K562 (cell line): ENCODE measurements at regions not wholly inside any gene's neighbourhood (a gene's known extent, or its start where the extent isn't known, plus 50 kb on each side); places are given as distances from the start of the nearest gene placed in this dataset.

ENCODE experiments used
- ATAC-seq: fragments of 200-7000 bp; cut with Tn5 transposase; 3 replicates; pipeline ENCODE4 v1.9.1; 2020; ENCODE audit warnings: moderate library complexity
- BruUV-seq: library from RNA; stranded (reverse); fragments of 400-500 nt; replicated peaks from 2 replicates; lab custom pipeline; 2021; lab: Mats Ljungman, UMichigan
- CTCF ChIA-PET: fragments of 300-600 bp; formaldehyde crosslinking; extraction: SDS; loops from one replicate; lab custom pipeline; 2021; ENCODE audit warnings: low intra/inter-chr PET ratio; lab: Yijun Ruan, JAX
- POLR2A ChIA-PET: fragments of 300-600, 350-650 bp; sonication (Branson Sonifier 250); formaldehyde crosslinking; extraction: SDS; loops from one replicate; lab custom pipeline; 2021; ENCODE audit warnings: antibody characterized with exemption, inconsistent platforms; lab: Yijun Ruan, JAX
- DNase-seq, 4 experiments: peaks; one replicate each; pipeline versions ENCODE4 v3.0.0 to v3.0.0-alpha.2; 2011 to 2018; ENCODE audit warnings: low spot score in 3 of 4, mixed read lengths in 3 of 4; ENCODE audit errors: extremely low read depth in 1 of 4
- FAIRE-seq: peaks from 2 replicates; lab custom pipeline; 2011; peaks lifted over from hg19 to GRCh38; lab: Jason Lieb, UNC
- H2AFZ ChIP-seq: 2 replicates; pipeline ENCODE4 v1.6.0; 2011; ENCODE audit warnings: low read depth, low read length, control low read depth, inconsistent platforms
- H3K27ac ChIP-seq: fragments of 200-600 bp; 3 replicates; pipeline ENCODE4 v1.8.0; 2011; ENCODE audit warnings: low read depth, mild to moderate bottlenecking, control low read depth, inconsistent platforms, low read length, moderate library complexity, mixed read lengths; ENCODE audit errors: extremely low read depth
- H3K27me3 ChIP-seq, 2 experiments: fragments of 300-600 bp in 1 of 2; 2 replicates in 1 of 2; 3 replicates in 1 of 2; pipeline versions ENCODE4 v1.6.0 to v1.8.0; 2011; ENCODE audit warnings: inconsistent platforms in 2 of 2, low read length in 2 of 2, mild to moderate bottlenecking in 1 of 2, mixed read lengths in 1 of 2, moderate library complexity in 1 of 2; ENCODE audit not compliant: control insufficient read depth in 2 of 2, insufficient read depth in 2 of 2
- H3K36me3 ChIP-seq: fragments of 300-600 bp; 3 replicates; pipeline ENCODE4 v1.8.0; 2011; ENCODE audit warnings: mild to moderate bottlenecking, low read length, inconsistent platforms; ENCODE audit not compliant: control insufficient read depth, insufficient read depth
- H3K4me1 ChIP-seq, 2 experiments: fragments of 200-600 bp in 1 of 2; replicated peaks in 1 of 2; 2 replicates in 1 of 2; 3 replicates in 1 of 2; pipeline versions ENCODE4 v1.5.1 to v1.8.0; 2011; ENCODE audit warnings: inconsistent platforms in 2 of 2, low read length in 2 of 2, mild to moderate bottlenecking in 1 of 2, mixed read lengths in 1 of 2, moderate library complexity in 1 of 2; ENCODE audit not compliant: control insufficient read depth in 2 of 2, insufficient read depth in 2 of 2
- H3K4me2 ChIP-seq: 2 replicates; pipeline ENCODE4 v1.6.1; 2011; ENCODE audit warnings: low read length, control low read depth, inconsistent platforms, mixed read lengths; ENCODE audit not compliant: insufficient read depth
- H3K4me3 ChIP-seq: fragments of 200-600 bp; sonication (generic), shearing (Covaris generic); 2 replicates; pipeline ENCODE4 v1.5.1; 2016; ENCODE audit warnings: control low read depth, inconsistent platforms
- H3K79me2 ChIP-seq: fragments of 200-600 bp; 3 replicates; pipeline ENCODE4 v1.8.0; 2011; ENCODE audit warnings: low read length, inconsistent platforms; ENCODE audit not compliant: control insufficient read depth, insufficient read depth
- H3K9ac ChIP-seq, 2 experiments: 2 replicates each; pipeline versions ENCODE4 v1.6.0 to v1.6.1; 2011; ENCODE audit warnings: low read depth in 2 of 2, low read length in 2 of 2, control low read depth in 1 of 2, inconsistent platforms in 1 of 2, mild to moderate bottlenecking in 1 of 2, mixed read lengths in 1 of 2; ENCODE audit not compliant: insufficient read depth in 1 of 2
- H3K9me1 ChIP-seq: one replicate; pipeline ENCODE4 v1.6.0; 2011; ENCODE audit warnings: inconsistent platforms, mild to moderate bottlenecking, low read length, moderate library complexity; ENCODE audit not compliant: control insufficient read depth, insufficient read depth
- H3K9me3 ChIP-seq: replicated peaks from 2 replicates; pipeline ENCODE4 v1.5.1; 2011; ENCODE audit warnings: low read depth, low read length, inconsistent platforms; ENCODE audit not compliant: control insufficient read depth, insufficient read depth
- H4K20me1 ChIP-seq: replicated peaks from 2 replicates; pipeline ENCODE4 v1.6.1; 2011; ENCODE audit warnings: low read length, inconsistent platforms, mixed read lengths; ENCODE audit not compliant: control insufficient read depth, insufficient read depth
- CEBPB ChIP-seq: fragments of 450-650 bp; IDR thresholded peaks from 2 replicates; pipeline ENCODE4 v1.6.1; 2016; ENCODE audit warnings: missing genetic modification characterization, missing compliant biosample characterization
- CHD4 ChIP-seq: fragments of 200-600 bp; sonication (generic); IDR thresholded peaks from 3 replicates; pipeline ENCODE4 v1.6.1; 2012; ENCODE audit warnings: low read depth, mild to moderate bottlenecking, mixed read lengths, low read length, inconsistent platforms; ENCODE audit not compliant: insufficient read depth, insufficient replicate concordance, poor library complexity, severe bottlenecking
- FOSL1 ChIP-seq: fragments of 200-800 bp; sonication (Bioruptor generic); conservative IDR thresholded peaks from 2 replicates; pipeline ENCODE4 v1.6.1; 2016; ENCODE audit warnings: missing genetic modification characterization, missing compliant biosample characterization
- OTX1 ChIP-seq: fragments of 450-650 bp; formaldehyde crosslinking; IDR thresholded peaks from 2 replicates; pipeline ENCODE4 v1.4.0; 2022; ENCODE audit warnings: mild to moderate bottlenecking
- RUNX1 ChIP-seq: sonication (generic); IDR thresholded peaks from 2 replicates; pipeline ENCODE4 v1.6.1; 2016; ENCODE audit warnings: antibody characterized with exemption, low read depth
- SIN3A ChIP-seq, 2 experiments: fragments of 150-350 bp in 1 of 2; IDR thresholded peaks; 2 replicates each; pipeline ENCODE4 v1.6.1; 2011 to 2016; ENCODE audit warnings: borderline replicate concordance in 2 of 2, low read depth in 2 of 2, low read length in 2 of 2, mild to moderate bottlenecking in 2 of 2, moderate library complexity in 2 of 2; ENCODE audit not compliant: control insufficient read depth in 1 of 2
- TEAD2 ChIP-seq: fragments of 450-650 bp; IDR thresholded peaks from 2 replicates; pipeline ENCODE4 v1.6.1; 2016; ENCODE audit warnings: missing genetic modification characterization, control low read depth, missing compliant biosample characterization
- ZEB2 ChIP-seq: fragments of 450-650 bp; IDR thresholded peaks from 2 replicates; pipeline ENCODE4 v1.6.1; 2016
- ZNF140 ChIP-seq: fragments of 250-450 bp; sonication (Bioruptor Pico); IDR thresholded peaks from 2 replicates; pipeline ENCODE4 v1.8.0; 2021; ENCODE audit warnings: moderate library complexity, mild to moderate bottlenecking, inconsistent platforms
- ZNF347 ChIP-seq: fragments of 450-650 bp; formaldehyde crosslinking; IDR thresholded peaks from 2 replicates; pipeline ENCODE4 v1.4.0; 2020; ENCODE audit warnings: low read depth, mild to moderate bottlenecking, moderate library complexity
- ZNF507 ChIP-seq: conservative IDR thresholded peaks from 2 replicates; pipeline ENCODE4 v1.6.1; 2017; ENCODE audit warnings: missing genetic modification characterization, missing compliant biosample characterization
- ZNF695 ChIP-seq: fragments of 450-650 bp; formaldehyde crosslinking; IDR thresholded peaks from 2 replicates; pipeline ENCODE4 v1.4.0; 2020; ENCODE audit warnings: mild to moderate bottlenecking, moderate library complexity
- ZNF75A ChIP-seq: fragments of 450-650 bp; formaldehyde crosslinking; IDR thresholded peaks from 2 replicates; pipeline ENCODE4 v1.4.0; 2020; ENCODE audit warnings: mild to moderate bottlenecking
- ZNF79 ChIP-seq: fragments of 250-450 bp; sonication (Bioruptor Pico); IDR thresholded peaks from 2 replicates; pipeline ENCODE4 v1.4.0; 2020; ENCODE audit warnings: low read depth, mild to moderate bottlenecking, moderate library complexity
- WGBS: fragments of 100-300 bp; shearing (Covaris generic); methylation state at CpG from one replicate; pipeline ENCODE4 v1.1.6; 2016; ENCODE audit warnings: low coverage, mixed read lengths; ENCODE audit not compliant: insufficient coverage; ENCODE audit errors: missing lambda C conversion rate; 5-methylcytosine and 5-hydroxymethylcytosine counted together
- in situ Hi-C: fragments of 300-500 bp; cut with MboI; formaldehyde crosslinking; loops from 4 replicates; pipeline ENCODE4 v1.15.0; 2018; ENCODE audit warnings: inconsistent platforms, mixed read lengths
- intact Hi-C: fragments of 100-400 bp; cut with micrococcal nuclease; formaldehyde crosslinking; loops from 2 replicates; pipeline ENCODE4 v1.14.2; 2022
- TF ChIP-seq, protein P1 (sequence below): fragments of 250-450 bp; sonication (Bioruptor Pico); IDR thresholded peaks from 2 replicates; pipeline ENCODE4 v1.8.0; 2021; ENCODE audit warnings: mild to moderate bottlenecking, moderate library complexity

GRCh38 chr13:112005925-112006324 lies 61.0 kb upstream of the SOX1 start:
- POLR2A ChIA-PET, result no interaction called here
- Histone ChIP-seq H3K9ac (no peak overlapping the region), H3K36me3 (no peaks in the 10 kb centered on the region), H3K9me1 (no peaks in the 10 kb centered on the region), H3K4me1 (no peaks in the 10 kb centered on the region), H4K20me1 (no peaks in the 10 kb centered on the region), H2AFZ (no peak overlapping the region), H3K4me3 (no peak overlapping the region), H3K9me3 (no peaks in the 10 kb centered on the region), H3K27me3 (no peaks in the 10 kb centered on the region; a peak in 1 of 5 replicates), H3K27ac (no peak overlapping the region), H3K79me2 (no peaks in the 10 kb centered on the region), H3K4me2 (no peak overlapping the region)
- in situ Hi-C loops, result no loop called here
- WGBS, result 0% methylated on average over 3 of the region's 3 CpGs
- ATAC-seq (no peak), FAIRE-seq (no peak), DNase-seq (no peak)
- intact Hi-C loops, result no loop called here
- CTCF ChIA-PET, result no interaction called here
- TF ChIP-seq FOSL1 (tag) (no peak), ZNF140 (CRISPR knock-in tag) (no peak), ZNF695 (CRISPR knock-in tag) (no peak), ZNF507 (tag) (no peak), SIN3A (IDR thresholded peaks at IDR 0.05; ENCODE audit: borderline replicate concordance in 2 of 2, control insufficient read depth in 1 of 2, low read depth in 2 of 2, low read length in 2 of 2) (no peak), ZNF75A (CRISPR knock-in tag) (no peak), OTX1 (no peak), TEAD2 (tag) (no peak), CHD4 (no peak), RUNX1 (no peak), ZEB2 (no peak), ZNF347 (CRISPR knock-in tag) (no peak), CEBPB (tag) (no peak), ZNF79 (no peak)
- TF ChIP-seq, protein P1, sequence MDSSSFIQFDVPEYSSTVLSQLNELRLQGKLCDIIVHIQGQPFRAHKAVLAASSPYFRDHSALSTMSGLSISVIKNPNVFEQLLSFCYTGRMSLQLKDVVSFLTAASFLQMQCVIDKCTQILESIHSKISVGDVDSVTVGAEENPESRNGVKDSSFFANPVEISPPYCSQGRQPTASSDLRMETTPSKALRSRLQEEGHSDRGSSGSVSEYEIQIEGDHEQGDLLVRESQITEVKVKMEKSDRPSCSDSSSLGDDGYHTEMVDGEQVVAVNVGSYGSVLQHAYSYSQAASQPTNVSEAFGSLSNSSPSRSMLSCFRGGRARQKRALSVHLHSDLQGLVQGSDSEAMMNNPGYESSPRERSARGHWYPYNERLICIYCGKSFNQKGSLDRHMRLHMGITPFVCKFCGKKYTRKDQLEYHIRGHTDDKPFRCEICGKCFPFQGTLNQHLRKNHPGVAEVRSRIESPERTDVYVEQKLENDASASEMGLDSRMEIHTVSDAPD (CRISPR knock-in tag), result no peak
- no TSS peak for BruUV-seq
